CD14-positive monocyte (primary cell): ENCODE measurements at regions not wholly inside any gene's neighbourhood (a gene's known extent, or its start where the extent isn't known, plus 50 kb on each side); places are given as distances from the start of the nearest gene placed in this dataset.

Experiments
- DNase-seq, 3 donors: peaks; one replicate each; pipeline ENCODE4 v3.0.0-alpha.2; 2011 to 2022
- H2AFZ ChIP-seq: 2 replicates; pipeline ENCODE4 v1.6.0; 2012; ENCODE audit warnings: mild to moderate bottlenecking, low read depth, low read length, inconsistent platforms; ENCODE audit not compliant: insufficient read depth, poor library complexity, severe bottlenecking
- H3K27ac ChIP-seq, 2 donors: 1 replicate in 1 of 2; 2 replicates in 1 of 2; pipeline ENCODE4 v1.5.1; 2012 to 2013; ENCODE audit warnings: low read length in 2 of 2, control low read depth in 1 of 2, inconsistent platforms in 1 of 2, low read depth in 1 of 2, mild to moderate bottlenecking in 1 of 2
- H3K27me3 ChIP-seq, 2 donors: one replicate each; pipeline versions ENCODE4 v1.6.0 to v1.6.1; 2011 to 2013; ENCODE audit warnings: low read length in 2 of 2; ENCODE audit not compliant: control insufficient read depth in 2 of 2, insufficient read depth in 2 of 2
- H3K36me3 ChIP-seq, 2 donors: replicated peaks in 1 of 2; 1 replicate in 1 of 2; 2 replicates in 1 of 2; pipeline versions ENCODE4 v1.5.1 to v1.6.1; 2012 to 2013; ENCODE audit warnings: low read length in 2 of 2, control low read depth in 1 of 2, inconsistent platforms in 1 of 2, mild to moderate bottlenecking in 1 of 2; ENCODE audit not compliant: insufficient read depth in 2 of 2, control insufficient read depth in 1 of 2
- H3K4me1 ChIP-seq, 2 donors: 1 replicate in 1 of 2; 2 replicates in 1 of 2; pipeline versions ENCODE4 v1.5.1 to v1.6.1; 2012 to 2013; ENCODE audit warnings: low read length in 2 of 2, control low read depth in 1 of 2, inconsistent platforms in 1 of 2, mild to moderate bottlenecking in 1 of 2, moderate library complexity in 1 of 2; ENCODE audit not compliant: insufficient read depth in 2 of 2, control insufficient read depth in 1 of 2
- H3K4me2 ChIP-seq: replicated peaks from 2 replicates; pipeline ENCODE3; 2012; ENCODE audit warnings: low read length, moderate library complexity, mild to moderate bottlenecking; ENCODE audit not compliant: poor library complexity, severe bottlenecking; ENCODE audit errors: extremely low read depth
- H3K4me3 ChIP-seq, 3 experiments: fragments of 200-600 bp in 1 of 3; sonication (generic) in 1 of 3; replicated peaks in 1 of 3; 1 replicate in 2 of 3; 2 replicates in 1 of 3; pipeline ENCODE4 v1.5.1; 2011 to 2013; ENCODE audit warnings: low read length in 3 of 3, mild to moderate bottlenecking in 3 of 3, control low read depth in 2 of 3, low read depth in 2 of 3, inconsistent platforms in 1 of 3, moderate library complexity in 1 of 3
- H3K79me2 ChIP-seq: 2 replicates; pipeline ENCODE4 v1.6.0; 2012; ENCODE audit warnings: mild to moderate bottlenecking, control low read depth, inconsistent platforms, low read length, moderate library complexity; ENCODE audit not compliant: insufficient read depth
- H3K9ac ChIP-seq: 2 replicates; pipeline ENCODE4 v1.6.0; 2017; ENCODE audit warnings: low read length, mild to moderate bottlenecking; ENCODE audit not compliant: insufficient read depth, poor library complexity, severe bottlenecking
- H3K9me3 ChIP-seq, 2 donors: replicated peaks in 1 of 2; 1 replicate in 1 of 2; 2 replicates in 1 of 2; pipeline versions ENCODE4 v1.5.1 to v1.6.1; 2012 to 2013; ENCODE audit warnings: low read length in 2 of 2, control low read depth in 1 of 2; ENCODE audit not compliant: control insufficient read depth in 1 of 2, insufficient read depth in 1 of 2
- H4K20me1 ChIP-seq: 2 replicates; pipeline ENCODE4 v1.6.0; 2012; ENCODE audit warnings: mild to moderate bottlenecking, low read length, control low read depth, moderate library complexity; ENCODE audit not compliant: insufficient read depth
- H3K27ac Mint-ChIP-seq, 7 donors: one replicate each; pipeline ENCODE4 v1.8.0; 2020; ENCODE audit warnings: mild to moderate bottlenecking in 7 of 7, mixed read lengths in 7 of 7, moderate library complexity in 6 of 7, inconsistent platforms in 2 of 7
- H3K27me3 Mint-ChIP-seq, 3 donors: one replicate each; pipeline ENCODE4 v1.8.0; 2021 to 2022; ENCODE audit warnings: low read depth in 3 of 3, mild to moderate bottlenecking in 3 of 3, mixed read lengths in 3 of 3, moderate library complexity in 3 of 3, inconsistent platforms in 1 of 3
- H3K36me3 Mint-ChIP-seq, 2 donors: one replicate each; pipeline ENCODE4 v1.8.0; 2020; ENCODE audit warnings: mixed read lengths in 2 of 2, inconsistent platforms in 1 of 2, mild to moderate bottlenecking in 1 of 2
- H3K4me1 Mint-ChIP-seq: one replicate; pipeline ENCODE4 v1.8.0; 2020; ENCODE audit warnings: mild to moderate bottlenecking, mixed read lengths
- H3K4me3 Mint-ChIP-seq, 2 donors: one replicate each; pipeline ENCODE4 v1.8.0; 2020; ENCODE audit warnings: mild to moderate bottlenecking in 2 of 2, mixed read lengths in 2 of 2, moderate library complexity in 1 of 2
- H3K9me3 Mint-ChIP-seq, 7 donors: one replicate each; pipeline ENCODE4 v1.8.0; 2020 to 2022; ENCODE audit warnings: mixed read lengths in 7 of 7, mild to moderate bottlenecking in 6 of 7, moderate library complexity in 6 of 7, inconsistent platforms in 2 of 7
- CTCF ChIP-seq: fragments of 200-600 bp; IDR thresholded peaks from one replicate; pipeline ENCODE4 v1.8.0; 2022; ENCODE audit warnings: antibody characterized with exemption, mild to moderate bottlenecking
- WGBS: methylation state at CpG from one replicate; pipeline ENCODE4 v1.1.5; 2013; ENCODE audit warnings: missing lambda C conversion rate; ENCODE audit not compliant: insufficient coverage; 5-methylcytosine and 5-hydroxymethylcytosine counted together
- intact Hi-C, 2 donors: fragments of 100-400 bp; cut with micrococcal nuclease; formaldehyde crosslinking; loops; one replicate each; pipeline versions ENCODE4 v1.15.0 to v1.15.1; 2023

- Histone ChIP-seq H4K20me1 (no peaks in the 10 kb centered on the region), H3K4me1 (no peaks in the 10 kb centered on the region), H3K9ac (no peak overlapping the region), H3K4me3 (no peak overlapping the region), H3K9me3 (peaks cover 0 to 16% of the 10 kb centered on the region in 2 donors), H3K79me2 (no peaks in the 10 kb centered on the region), H2AFZ (no peak overlapping the region), H3K36me3 (no peaks in the 10 kb centered on the region), H3K4me2 (no peak overlapping the region), H3K27ac (no peak overlapping the region), H3K27me3 (no peaks in the 10 kb centered on the region)
- Mint-ChIP-seq H3K27me3 (no peaks in the 10 kb centered on the region), H3K9me3 (peaks cover 0 to 5% (median 3%) of the 10 kb centered on the region in 7 donors), H3K4me1 (no peaks in the 10 kb centered on the region), H3K36me3 (no peaks in the 10 kb centered on the region), H3K4me3 (no peak overlapping the region), H3K27ac (no peak overlapping the region)
- no CpG with 5 or more reads among the region's 2 CpGs for WGBS
- intact Hi-C loops = no loop called here
- no peak for TF ChIP-seq CTCF
- DNase-seq = no peak
Measured at GRCh38 chr15:46861796-46862195, 855.5 kb upstream of the SEMA6D start.

- DNase-seq = no peak
- Mint-ChIP-seq H3K36me3 (no peaks in the 10 kb centered on the region), H3K9me3 (peaks cover 0 to 5% (median 2%) of the 10 kb centered on the region in 7 donors), H3K27me3 (no peaks in the 10 kb centered on the region), H3K4me1 (no peaks in the 10 kb centered on the region), H3K4me3 (no peak overlapping the region), H3K27ac (no peak overlapping the region)
- no peak overlapping the region for H3K27ac ChIP-seq
- H3K4me2 ChIP-seq = no peak overlapping the region
- H3K9ac ChIP-seq = no peak overlapping the region
- no peaks in the 10 kb centered on the region for H3K27me3 ChIP-seq
- no peaks in the 10 kb centered on the region for H3K36me3 ChIP-seq
- no peak overlapping the region for H2AFZ ChIP-seq
- H4K20me1 ChIP-seq = no peaks in the 10 kb centered on the region
- peaks cover 0 to 16% of the 10 kb centered on the region in 2 donors for H3K9me3 ChIP-seq
- no peaks in the 10 kb centered on the region for H3K79me2 ChIP-seq
- TF ChIP-seq CTCF = no peak
- no peaks in the 10 kb centered on the region for H3K4me1 ChIP-seq
- intact Hi-C loops = no loop called here
- WGBS = 86% methylated on average over 5 of the region's 6 CpGs
- H3K4me3 ChIP-seq = no peak overlapping the region
Measured at GRCh38 chr15:46865155-46865554, 852.1 kb upstream of the SEMA6D start.
